HG03196 (cell line): ENCODE measurements at regions not wholly inside any gene's neighbourhood (a gene's known extent, or its start where the extent isn't known, plus 50 kb on each side); places are given as distances from the start of the nearest gene placed in this dataset.
"Not testable (repeated sequence)": the region's sequence is repeated elsewhere in the genome, so short reads cannot be mapped to it uniquely, and the experiment has no call there.

Source experiments
- ATAC-seq: cut with Tn5 transposase; IDR thresholded peaks from one replicate; pipeline ENCODE4 v1.9.1; 2021; ENCODE audit not compliant: unreplicated experiment

DNA sequence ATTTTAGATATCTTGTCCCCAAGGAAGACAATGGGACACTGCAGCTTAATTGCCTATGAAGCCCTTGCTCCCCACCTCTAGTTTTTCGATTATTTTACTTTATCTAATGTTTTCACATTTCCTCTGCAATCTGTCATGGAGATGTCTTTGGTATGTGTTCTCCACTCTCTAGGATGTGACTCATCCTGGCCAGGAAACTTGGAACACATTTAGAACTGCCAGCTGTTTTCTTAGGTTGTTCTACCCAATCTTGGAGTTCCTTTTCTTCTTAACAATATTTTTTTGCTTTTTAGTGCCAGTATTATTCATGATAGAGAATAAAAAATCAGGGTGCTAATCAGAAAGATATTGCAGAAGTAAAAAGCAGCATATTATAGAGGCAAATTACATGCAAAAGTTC is 101.7 kb upstream of the CLEC14A start:
- no peak for ATAC-seq

DNA sequence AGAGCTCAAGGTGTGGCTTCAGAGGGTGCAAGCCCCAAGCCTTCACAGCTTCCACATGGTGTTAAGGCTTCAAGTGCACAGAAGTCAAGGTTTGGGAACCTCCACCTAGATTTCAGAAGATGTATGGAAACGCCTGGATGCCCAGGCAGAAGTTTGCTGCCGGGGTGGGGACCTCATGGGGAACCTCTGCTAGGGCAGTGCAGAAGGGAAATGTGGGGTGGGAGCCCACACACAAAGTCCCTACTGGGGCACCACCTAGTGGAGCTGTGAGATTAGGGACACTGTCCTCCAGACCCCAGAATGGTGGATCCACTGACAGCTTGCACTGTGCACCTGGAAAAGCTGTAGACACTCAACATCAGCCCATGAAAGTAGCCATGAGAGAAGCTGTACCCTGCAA is 99.6 kb upstream of the CLEC14A start:
- ATAC-seq: not testable (repeated sequence)

DNA sequence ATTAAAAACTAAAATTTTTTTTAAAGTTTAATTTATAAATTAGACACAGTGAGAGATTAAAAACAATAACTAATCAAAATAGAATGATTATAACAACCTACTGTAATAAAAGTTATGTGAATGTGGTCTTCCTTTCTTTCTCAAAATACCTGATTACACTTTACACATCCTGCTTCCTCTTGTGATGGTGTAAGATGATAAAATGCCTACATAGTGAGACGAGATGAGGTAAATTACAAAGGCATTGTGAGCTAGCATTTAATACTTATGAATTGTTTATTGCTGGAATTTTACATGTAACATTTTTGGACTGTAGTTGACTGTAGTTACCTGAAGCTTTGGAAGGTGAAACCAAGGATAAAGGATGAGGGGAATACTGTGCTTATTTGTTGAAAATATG is 94.2 kb upstream of the CLEC14A start:
- ATAC-seq: no peak

DNA sequence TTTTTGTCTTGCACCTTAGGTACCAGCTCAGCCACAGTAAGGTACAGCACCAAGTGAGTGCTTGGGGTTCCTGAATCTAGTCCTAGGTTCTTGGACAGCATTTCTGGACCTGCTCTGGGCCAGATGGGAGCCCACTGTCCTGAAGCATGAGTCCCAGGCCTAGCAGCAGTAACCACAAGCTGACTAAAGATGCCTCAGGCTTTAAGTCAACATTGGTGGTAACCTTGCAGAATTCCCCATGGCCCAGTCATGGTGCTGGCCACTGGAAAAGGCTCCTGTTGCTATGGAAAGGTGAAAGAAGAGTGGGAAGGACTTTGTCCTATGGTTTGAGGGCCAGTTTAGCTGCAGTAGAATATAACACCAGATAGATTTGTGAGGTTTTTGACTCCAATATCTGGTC is 86.9 kb upstream of the CLEC14A start:
- no peak for ATAC-seq

DNA sequence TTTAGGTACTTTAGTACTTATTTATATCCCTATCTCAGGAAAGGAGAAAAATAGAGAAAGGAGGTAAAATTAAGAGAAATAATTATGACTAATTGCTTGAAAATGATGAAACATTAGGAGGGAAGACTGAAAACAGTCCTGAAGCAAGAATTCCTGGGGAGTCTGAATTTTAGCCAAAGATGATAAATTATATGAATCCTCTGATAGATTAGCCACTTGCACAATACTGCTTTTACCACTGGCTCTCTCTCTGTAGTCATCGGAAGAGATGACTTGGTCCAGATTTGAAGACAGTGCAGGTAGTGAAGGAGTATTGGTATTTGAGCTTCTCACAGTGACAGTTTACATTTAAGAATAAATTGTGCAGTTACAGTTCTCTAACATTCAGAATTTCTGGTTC is 83.8 kb upstream of the CLEC14A start:
- ATAC-seq: no peak

DNA sequence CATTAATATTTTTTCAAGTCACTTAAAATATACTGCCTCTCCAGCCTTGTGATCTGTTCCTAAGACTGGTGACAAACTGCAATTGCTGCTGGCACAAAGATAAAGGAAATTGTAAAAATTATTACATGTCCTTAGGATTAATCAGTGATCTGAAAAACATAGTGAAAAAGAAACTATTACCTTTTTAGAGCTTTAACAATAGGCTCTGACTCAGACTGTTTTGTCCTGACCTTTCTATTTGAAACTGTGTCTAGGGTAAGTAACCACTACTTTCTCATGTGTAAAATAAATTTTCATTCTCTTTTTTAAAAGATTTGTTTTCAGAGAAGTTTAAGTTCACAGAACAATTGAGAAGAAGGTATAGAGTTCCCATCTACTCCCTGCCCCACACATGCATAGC is 80.4 kb upstream of the CLEC14A start:
- no peak for ATAC-seq

DNA sequence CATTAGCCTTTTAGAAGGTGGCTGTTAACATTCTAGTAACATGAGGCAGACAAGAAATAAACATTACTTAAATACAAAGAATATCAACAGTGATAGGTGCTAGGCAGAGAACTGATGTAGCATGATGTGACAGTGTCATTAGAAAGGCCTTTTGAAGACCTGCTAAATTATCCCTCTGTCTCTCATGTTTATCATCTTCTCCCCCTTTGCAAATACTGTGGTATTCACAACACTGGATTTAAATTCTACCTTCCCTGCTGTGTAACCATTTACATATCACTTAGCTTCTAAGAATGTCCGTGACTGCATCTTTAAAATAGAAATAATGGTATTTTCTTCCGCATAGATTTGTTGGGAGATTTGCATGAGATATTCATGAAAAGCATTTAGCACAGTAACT is 74.4 kb upstream of the CLEC14A start:
- no peak for ATAC-seq

DNA sequence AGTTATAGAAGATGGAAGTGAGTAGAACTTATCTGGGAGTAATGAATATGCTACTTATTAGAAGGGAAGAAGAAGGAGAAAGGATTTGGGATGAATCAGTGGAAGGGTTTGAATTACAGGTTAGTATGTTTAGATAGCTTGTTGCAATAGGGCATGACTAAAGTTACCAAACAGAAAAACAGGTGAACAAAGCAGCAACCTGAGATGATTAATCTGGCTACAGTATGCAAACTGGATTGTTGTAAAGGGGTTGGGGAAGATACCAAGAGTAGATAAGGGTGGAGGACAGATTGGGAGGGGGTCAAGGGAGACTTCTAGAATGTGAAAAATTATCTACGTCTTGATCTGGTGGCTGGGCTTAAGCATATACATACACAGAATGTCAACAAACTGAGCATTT is 73.4 kb upstream of the CLEC14A start:
- ATAC-seq: no peak

DNA sequence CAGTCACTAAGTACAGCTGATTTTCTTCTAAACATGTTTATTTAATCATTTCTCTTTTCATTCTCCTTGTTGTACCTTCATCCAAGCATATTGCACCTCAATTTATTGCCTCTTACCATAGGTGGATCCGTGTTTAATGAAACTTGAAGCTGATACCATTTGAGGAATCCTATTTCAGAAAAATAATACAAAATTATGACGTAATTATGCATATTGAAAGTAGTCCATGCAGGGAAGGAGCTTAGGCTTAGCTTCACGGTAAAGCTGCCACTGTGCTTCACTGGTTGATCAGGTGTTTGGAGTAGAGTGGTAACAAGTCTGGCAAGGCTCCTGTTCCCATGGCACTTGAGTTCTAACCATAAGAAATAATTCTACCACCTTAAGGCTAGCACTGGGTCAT is 61.0 kb upstream of the CLEC14A start:
- ATAC-seq: no peak

DNA sequence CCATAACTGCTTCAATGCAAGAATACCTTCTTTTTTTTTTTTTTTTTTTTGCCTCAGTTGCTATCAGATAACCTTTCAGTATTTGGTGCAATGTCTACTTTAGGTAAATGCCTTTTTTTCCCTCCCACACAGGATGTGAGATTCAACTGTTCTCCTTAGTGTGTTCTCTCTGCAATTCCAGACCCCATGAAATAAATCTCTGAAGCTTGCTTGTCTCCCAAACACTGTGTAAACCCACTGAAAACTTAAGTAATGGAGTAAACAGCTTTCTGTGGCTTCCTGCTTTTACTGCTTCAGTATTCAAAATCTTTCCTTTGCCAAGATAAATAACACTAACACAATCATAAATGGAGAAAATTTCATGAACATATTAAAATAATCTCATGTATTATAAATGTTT is 55.8 kb upstream of the CLEC14A start:
- ATAC-seq: no peak

DNA sequence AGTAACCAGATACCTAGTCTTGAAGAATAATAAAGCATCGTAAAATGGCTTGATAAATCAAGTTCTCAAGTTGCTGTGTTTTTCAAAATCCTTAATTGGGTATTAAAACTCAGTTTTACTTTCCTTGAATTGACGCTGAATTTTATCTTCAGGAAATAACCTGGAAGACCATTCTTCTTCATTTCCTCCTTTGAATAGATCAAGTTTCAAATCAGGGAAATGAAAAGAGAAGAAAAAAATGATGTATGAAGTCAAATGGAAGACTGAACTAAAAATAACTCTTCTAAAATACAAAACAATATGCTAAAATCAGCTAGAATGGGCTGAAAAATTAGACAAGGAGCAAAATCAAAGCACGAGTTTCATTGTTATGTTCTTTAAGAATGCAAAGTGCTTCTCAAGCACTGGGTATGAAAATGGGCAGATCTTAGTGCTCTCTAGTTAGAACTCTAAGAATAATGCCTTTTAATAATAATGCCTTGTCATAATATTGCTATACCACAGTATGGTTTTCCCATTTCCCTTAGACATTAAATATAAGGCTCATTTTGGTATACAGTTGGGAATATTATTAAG is 54.6 kb upstream of the CLEC14A start:
- no peak for ATAC-seq

DNA sequence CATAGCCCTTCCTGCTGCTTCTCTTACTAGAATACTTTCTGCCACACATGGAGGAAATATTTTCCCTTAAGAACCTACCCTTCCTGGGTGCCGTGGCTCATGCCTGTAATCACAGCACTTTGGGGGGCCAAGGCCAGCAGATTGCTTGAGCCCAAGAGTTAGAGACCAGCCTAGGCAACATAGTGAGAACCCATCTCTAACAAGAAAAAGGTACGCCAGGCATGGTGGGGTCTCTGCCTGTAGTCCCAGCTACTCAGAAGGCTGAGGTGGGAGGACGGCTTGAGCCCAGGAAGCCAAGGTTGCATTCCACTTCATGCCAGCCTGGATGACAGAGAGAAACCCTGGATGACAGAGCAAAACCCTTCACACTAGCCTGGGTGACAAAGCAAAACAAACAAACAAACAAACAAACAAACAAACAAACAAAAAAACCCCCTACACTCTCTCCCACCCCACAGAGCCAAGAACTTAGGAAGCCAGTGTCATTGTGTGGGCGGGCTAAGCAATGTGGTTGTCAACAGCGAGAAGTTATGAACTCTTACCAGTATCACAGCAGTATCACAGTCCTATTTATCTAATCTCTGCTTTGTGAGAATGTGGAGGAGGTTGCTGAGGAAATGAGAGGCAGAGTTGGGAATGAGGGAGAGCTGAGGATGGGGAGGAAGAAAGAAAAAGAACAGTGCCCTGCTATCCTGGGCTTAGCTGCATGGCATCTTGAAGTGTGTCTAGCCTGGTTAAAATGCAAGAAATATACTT is 53.8 kb upstream of the CLEC14A start:
- ATAC-seq: no peak
